Transverse colon (tissue), 4 donors: ENCODE measurements at regions not wholly inside any gene's neighbourhood (a gene's known extent, or its start where the extent isn't known, plus 50 kb on each side); places are given as distances from the start of the nearest gene placed in this dataset.

Experiments
- CTCF ChIP-seq, 5 experiments: fragments of 200-600 bp in 3 of 5; fragments of 450-650 bp in 2 of 5; sonication (generic) in 3 of 5; IDR thresholded peaks; 1 replicate in 2 of 5; 2 replicates in 3 of 5; pipeline ENCODE4 v1.5.1; 2016 to 2017; ENCODE audit warnings: antibody characterized with exemption in 5 of 5, inconsistent platforms in 3 of 5, mild to moderate bottlenecking in 2 of 5, moderate library complexity in 1 of 5
- EP300 ChIP-seq: sonication (generic); formaldehyde crosslinking; IDR thresholded peaks from one replicate; pipeline ENCODE4 v1.6.1; 2017; ENCODE audit warnings: antibody characterized with exemption, low read depth
- POLR2A ChIP-seq: fragments of 450-650 bp; IDR thresholded peaks from one replicate; pipeline ENCODE4 v1.6.1; 2016; ENCODE audit warnings: antibody characterized with exemption, mild to moderate bottlenecking, moderate library complexity
- POLR2AphosphoS5 ChIP-seq, 3 donors: sonication (generic); formaldehyde crosslinking; IDR thresholded peaks; one replicate each; pipeline ENCODE4 v1.6.1; 2016; ENCODE audit warnings: antibody characterized with exemption in 3 of 3

GRCh38 chr1:81553503-81553902 is 247.2 kb upstream of the ADGRL2 start:
- TF ChIP-seq EP300 (no peak), CTCF (IDR thresholded peaks at IDR 0.05) (no peak), POLR2AphosphoS5 (IDR thresholded peaks at IDR 0.05) (no peak), POLR2A (no peak)
